ENCODE measurements at regions not wholly inside any gene's neighbourhood (a gene's known extent, or its start where the extent isn't known, plus 50 kb on each side); places are given as distances from the start of the nearest gene placed in this dataset.

DNA sequence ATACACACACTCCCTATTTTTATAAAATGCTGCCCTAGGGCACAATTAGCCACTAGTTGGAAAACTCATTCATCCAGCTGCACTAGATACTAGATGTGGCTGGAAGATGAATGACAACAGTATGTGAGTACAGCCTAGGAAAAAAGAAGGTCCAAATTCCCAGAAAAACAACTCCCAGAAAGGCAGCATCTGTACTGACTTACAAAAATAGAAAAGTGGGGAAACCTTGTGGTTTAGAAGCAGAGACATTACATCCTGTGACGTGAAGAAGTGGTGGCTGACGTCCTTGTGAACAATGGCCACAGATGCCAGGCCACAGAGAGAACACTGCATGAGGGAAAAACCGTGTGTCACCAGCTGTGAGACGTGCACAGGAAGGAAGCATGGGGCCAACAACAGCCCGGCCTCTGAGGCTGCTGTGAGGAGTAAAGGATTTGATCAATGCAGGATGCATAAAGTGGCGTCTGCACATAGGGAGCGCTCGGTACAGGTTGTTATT is 81.2 kb downstream of the SPRY1 start:
- TF ChIP-seq, protein P1, sequence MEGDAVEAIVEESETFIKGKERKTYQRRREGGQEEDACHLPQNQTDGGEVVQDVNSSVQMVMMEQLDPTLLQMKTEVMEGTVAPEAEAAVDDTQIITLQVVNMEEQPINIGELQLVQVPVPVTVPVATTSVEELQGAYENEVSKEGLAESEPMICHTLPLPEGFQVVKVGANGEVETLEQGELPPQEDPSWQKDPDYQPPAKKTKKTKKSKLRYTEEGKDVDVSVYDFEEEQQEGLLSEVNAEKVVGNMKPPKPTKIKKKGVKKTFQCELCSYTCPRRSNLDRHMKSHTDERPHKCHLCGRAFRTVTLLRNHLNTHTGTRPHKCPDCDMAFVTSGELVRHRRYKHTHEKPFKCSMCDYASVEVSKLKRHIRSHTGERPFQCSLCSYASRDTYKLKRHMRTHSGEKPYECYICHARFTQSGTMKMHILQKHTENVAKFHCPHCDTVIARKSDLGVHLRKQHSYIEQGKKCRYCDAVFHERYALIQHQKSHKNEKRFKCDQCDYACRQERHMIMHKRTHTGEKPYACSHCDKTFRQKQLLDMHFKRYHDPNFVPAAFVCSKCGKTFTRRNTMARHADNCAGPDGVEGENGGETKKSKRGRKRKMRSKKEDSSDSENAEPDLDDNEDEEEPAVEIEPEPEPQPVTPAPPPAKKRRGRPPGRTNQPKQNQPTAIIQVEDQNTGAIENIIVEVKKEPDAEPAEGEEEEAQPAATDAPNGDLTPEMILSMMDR (IDR thresholded peaks at IDR 0.05) = no peak
- TF ChIP-seq ZFX (IDR thresholded peaks at IDR 0.05; ENCODE audit: borderline replicate concordance) = no peak

Data from 22Rv1 (cell line).